Effector memory CD8-positive, alpha-beta T cell (primary cell): ENCODE measurements at regions not wholly inside any gene's neighbourhood (a gene's known extent, or its start where the extent isn't known, plus 50 kb on each side); places are given as distances from the start of the nearest gene placed in this dataset.

Experiments
- ATAC-seq: fragments of 150-1000 bp; cut with Tn5 transposase; replicated peaks from 2 replicates; pipeline ENCODE4 v1.10.0; 2021; ENCODE audit warnings: mild to moderate bottlenecking, moderate library complexity
- DNase-seq, 3 experiments: peaks; one replicate each; pipeline ENCODE4 v3.0.0; 2021
- H3K27ac Mint-ChIP-seq, 2 donors: one replicate each; pipeline ENCODE4 v1.8.0; 2022; ENCODE audit warnings: mild to moderate bottlenecking in 2 of 2, mixed read lengths in 2 of 2, moderate library complexity in 2 of 2
- H3K27me3 Mint-ChIP-seq, 2 donors: one replicate each; pipeline ENCODE4 v1.8.0; 2022; ENCODE audit warnings: mixed read lengths in 2 of 2
- H3K36me3 Mint-ChIP-seq: one replicate; pipeline ENCODE4 v1.8.0; 2022; ENCODE audit warnings: mild to moderate bottlenecking, moderate library complexity, mixed read lengths; ENCODE audit not compliant: insufficient read depth
- H3K4me1 Mint-ChIP-seq, 2 donors: one replicate each; pipeline ENCODE4 v1.8.0; 2022; ENCODE audit warnings: low read depth in 2 of 2, mixed read lengths in 2 of 2
- H3K4me3 Mint-ChIP-seq, 2 donors: one replicate each; pipeline ENCODE4 v1.8.0; 2022; ENCODE audit warnings: mild to moderate bottlenecking in 2 of 2, mixed read lengths in 2 of 2, moderate library complexity in 2 of 2
- H3K9me3 Mint-ChIP-seq, 2 donors: one replicate each; pipeline ENCODE4 v1.8.0; 2022; ENCODE audit warnings: mixed read lengths in 2 of 2

DNA sequence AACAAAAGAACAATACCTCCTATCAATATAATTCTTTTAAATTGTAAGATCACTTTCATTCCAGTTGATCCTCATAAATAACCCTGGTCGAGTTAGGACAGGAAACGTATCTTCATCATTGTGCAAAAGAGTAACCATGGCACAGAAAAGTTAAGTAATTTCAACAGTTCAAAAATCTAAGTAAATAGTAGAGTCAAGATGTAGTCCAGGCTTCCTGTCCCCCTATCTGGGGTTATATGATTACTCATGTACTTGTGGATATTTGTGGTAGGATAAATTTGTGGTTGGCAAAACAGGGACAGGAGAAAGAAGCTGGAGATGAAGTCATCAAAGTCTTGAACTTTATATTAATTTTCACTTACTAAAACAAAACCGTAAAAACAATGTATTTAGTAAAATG lies 772.6 kb downstream of the TSN start:
- no peak for DNase-seq
- ATAC-seq: no peak
- no peaks in the 10 kb centered on the region for H3K27me3 Mint-ChIP-seq
- H3K36me3 Mint-ChIP-seq: no peaks in the 10 kb centered on the region
- H3K9me3 Mint-ChIP-seq: peaks cover 21 to 26% of the 10 kb centered on the region in 2 donors
- H3K4me1 Mint-ChIP-seq: no peaks in the 10 kb centered on the region
- H3K27ac Mint-ChIP-seq: no peak overlapping the region
- no peak overlapping the region for H3K4me3 Mint-ChIP-seq

DNA sequence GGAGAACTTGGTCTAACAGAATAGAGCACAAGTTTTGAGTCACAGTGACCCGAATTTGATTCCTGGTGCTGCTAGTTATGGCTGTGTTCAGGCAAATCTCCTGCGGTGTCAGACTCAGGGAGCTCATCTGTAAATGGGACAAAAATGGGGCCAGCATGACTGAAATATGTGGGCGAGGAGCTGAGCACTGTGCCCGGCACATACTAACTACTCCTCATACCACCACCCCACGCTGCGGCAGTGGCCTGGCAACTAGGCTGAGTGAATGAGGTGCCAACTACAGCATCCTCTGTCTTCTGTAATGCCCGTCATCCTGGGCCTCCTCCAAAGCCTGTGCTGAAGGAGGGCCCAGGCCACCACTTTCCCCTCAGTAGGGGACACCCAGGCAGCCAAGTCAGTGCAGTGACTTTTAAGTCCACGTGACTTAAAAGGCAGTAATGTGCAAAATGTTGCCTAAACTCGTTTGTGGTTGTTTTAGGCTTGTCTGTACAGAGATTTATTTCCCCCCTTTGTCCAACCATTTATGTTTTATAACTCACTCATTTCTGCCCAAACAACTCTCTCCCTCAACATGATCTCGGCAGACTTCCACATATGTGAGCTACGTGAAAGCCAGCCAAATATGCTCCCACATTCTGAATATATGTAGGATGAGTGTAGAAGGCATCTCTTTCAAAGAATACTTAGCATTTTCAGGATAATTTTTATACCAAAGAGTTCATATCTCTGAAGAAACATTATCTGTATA lies 773.7 kb downstream of the TSN start:
- Mint-ChIP-seq H3K36me3 (no peaks in the 10 kb centered on the region), H3K4me1 (no peaks in the 10 kb centered on the region), H3K4me3 (no peak overlapping the region), H3K27me3 (no peaks in the 10 kb centered on the region), H3K9me3 (peaks cover 15 to 18% of the 10 kb centered on the region in 2 donors), H3K27ac (no peak overlapping the region)
- no peak for DNase-seq
- no peak for ATAC-seq

DNA sequence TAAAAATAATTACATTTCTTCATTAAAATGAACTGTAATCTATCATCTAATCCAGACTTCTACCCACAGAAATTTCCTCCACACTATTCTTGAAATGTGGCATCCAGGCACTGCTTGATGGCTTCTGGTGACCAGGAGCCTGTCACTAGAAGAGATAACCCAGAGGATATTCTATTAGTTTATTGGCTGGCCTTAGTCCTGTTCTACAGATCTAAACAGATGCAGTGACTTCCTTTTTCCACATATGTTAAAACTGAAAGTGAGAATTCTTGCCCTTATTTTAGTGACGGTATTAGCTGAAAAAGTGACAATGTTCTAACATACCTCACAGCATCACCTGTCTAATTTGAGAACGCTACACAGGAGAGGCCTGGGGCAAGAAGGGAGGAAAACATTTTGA lies 775.4 kb downstream of the TSN start:
- no peak for ATAC-seq
- Mint-ChIP-seq H3K36me3 (no peaks in the 10 kb centered on the region), H3K4me3 (no peak overlapping the region), H3K27me3 (no peaks in the 10 kb centered on the region), H3K9me3 (peaks cover 14 to 24% of the 10 kb centered on the region in 2 donors), H3K4me1 (no peaks in the 10 kb centered on the region), H3K27ac (no peak overlapping the region)
- no peak for DNase-seq

DNA sequence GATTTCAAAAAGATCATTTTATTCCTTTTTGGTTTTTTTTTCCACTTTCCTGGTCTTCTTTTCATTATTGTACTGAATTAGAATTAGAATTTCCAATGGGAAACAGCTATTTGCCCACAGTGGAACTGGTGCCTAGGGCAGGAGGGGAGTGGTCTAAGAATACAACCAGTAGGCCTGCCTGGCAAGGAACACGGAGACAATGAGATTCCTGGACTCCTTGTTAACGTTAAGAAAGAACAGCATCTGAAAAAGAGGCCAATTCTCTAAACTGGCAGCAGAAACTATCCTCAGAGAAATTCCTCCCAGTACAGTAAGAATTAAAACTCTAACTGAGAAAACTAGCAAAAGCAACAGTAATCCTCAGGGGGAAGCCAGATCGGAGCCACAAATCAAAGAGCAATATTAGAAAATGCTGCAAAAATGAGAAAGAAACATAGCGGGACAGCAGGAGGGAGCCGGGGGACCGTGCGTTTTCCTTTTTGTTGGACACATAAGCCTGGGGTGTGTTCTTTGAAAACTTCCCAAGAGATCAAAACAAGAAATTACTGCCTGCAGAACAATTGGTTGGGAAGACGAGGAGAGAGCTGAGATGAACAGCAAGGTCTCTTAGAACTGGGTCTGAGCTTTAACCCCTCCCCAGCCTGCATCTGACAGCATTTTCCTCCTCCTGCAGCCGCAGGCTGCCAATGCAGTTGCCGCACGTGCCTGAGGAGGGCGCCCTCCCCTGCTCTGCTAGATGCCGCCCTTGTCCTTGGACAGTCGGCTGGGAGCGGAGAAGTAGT lies 776.0 kb downstream of the TSN start:
- ATAC-seq (no peak), DNase-seq (no peak)
- Mint-ChIP-seq H3K27me3 (no peaks in the 10 kb centered on the region), H3K36me3 (no peaks in the 10 kb centered on the region), H3K9me3 (peaks cover 14 to 24% of the 10 kb centered on the region in 2 donors), H3K4me1 (no peaks in the 10 kb centered on the region), H3K4me3 (no peak overlapping the region), H3K27ac (no peak overlapping the region)

DNA sequence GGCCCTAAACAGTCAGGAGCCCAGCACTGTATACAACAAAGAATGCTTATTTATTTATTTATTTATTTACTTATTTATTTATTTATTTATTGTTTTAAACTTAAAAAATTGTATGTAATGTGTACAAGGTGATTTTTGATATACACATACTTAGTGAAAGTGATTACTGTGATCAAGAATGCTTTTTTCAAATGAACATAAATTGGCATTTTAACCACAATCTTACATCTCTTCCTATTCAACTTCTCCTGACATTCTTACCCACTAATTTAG lies 776.6 kb downstream of the TSN start:
- H3K27me3 Mint-ChIP-seq: no peaks in the 10 kb centered on the region
- DNase-seq (no peak), ATAC-seq (no peak)
- no peak overlapping the region for H3K27ac Mint-ChIP-seq
- H3K9me3 Mint-ChIP-seq: peaks cover 17 to 18% of the 10 kb centered on the region in 2 donors
- H3K36me3 Mint-ChIP-seq: no peaks in the 10 kb centered on the region
- no peaks in the 10 kb centered on the region for H3K4me1 Mint-ChIP-seq
- H3K4me3 Mint-ChIP-seq: no peak overlapping the region

DNA sequence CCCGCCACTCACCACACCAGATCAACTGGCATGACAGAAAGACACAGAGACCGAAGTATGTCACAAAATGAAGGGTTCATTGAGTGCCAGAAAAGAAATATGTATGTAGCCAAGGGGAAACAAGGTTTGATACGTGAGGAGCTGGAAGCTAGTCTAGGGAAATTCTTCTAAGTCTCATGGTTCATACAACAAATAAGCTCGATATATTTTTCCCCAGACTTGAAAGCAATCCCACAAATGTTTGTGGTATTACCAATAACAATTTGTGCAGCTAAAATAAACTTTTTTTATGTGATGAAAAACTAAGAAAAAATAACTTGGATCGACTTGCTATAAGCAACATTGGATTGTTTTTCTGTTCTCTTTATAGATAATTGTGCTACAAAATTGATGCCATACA lies 777.0 kb downstream of the TSN start:
- ATAC-seq (no peak), DNase-seq (no peak)
- H3K27me3 Mint-ChIP-seq: no peaks in the 10 kb centered on the region
- H3K4me1 Mint-ChIP-seq: no peaks in the 10 kb centered on the region
- H3K27ac Mint-ChIP-seq: no peak overlapping the region
- no peak overlapping the region for H3K4me3 Mint-ChIP-seq
- H3K9me3 Mint-ChIP-seq: peaks cover 16 to 17% of the 10 kb centered on the region in 2 donors
- no peaks in the 10 kb centered on the region for H3K36me3 Mint-ChIP-seq

DNA sequence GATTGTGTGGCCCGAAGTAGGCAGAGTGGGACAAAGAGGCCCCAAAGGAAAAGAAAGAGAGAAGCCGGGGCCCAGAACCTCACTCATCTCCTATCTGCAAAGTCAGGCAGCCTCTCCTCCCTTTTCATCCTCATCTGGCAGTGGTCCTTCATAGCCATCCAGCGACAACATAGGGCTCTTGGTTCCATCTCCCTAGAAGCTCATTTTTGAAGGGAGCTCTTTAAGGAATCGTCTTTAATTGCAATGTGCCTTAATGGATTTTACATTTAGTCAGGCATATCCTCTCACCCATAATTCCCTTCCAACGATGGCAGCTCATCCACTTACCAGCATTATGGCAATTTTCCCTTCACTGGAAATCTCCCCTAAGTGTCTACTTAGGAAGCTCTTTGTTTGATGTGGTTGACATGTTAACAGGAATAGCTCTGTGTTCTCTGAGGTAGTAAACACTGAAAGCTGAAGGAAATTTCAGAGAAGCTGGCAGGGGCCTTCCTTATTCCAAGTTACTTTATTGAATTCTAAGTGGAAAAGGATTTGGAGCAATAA lies 780.6 kb downstream of the TSN start:
- Mint-ChIP-seq H3K4me1 (no peaks in the 10 kb centered on the region), H3K9me3 (peaks cover 8 to 15% of the 10 kb centered on the region in 2 donors), H3K36me3 (no peaks in the 10 kb centered on the region), H3K27ac (no peak overlapping the region), H3K27me3 (no peaks in the 10 kb centered on the region), H3K4me3 (no peak overlapping the region)
- no peak for DNase-seq
- no peak for ATAC-seq

DNA sequence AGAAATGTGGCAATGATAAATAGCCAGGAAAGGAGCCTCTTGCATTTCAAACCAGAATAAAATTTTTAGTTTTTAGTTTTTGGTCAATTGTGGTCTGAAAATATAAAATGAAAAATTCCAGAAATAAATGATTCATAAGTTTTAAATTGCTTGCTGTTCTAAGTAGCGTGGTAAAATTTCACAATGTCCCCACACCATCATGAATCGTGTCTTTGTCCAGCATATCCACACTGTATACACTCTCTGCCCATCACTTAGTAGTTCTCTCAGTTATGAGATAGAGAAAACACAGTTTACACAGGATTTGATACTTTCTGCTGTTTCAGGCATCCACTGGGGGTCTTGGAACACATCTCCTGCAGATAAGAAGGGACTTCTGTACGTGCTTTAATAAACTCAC lies 783.9 kb downstream of the TSN start:
- DNase-seq (no peak), ATAC-seq (no peak)
- Mint-ChIP-seq H3K4me1 (no peaks in the 10 kb centered on the region), H3K27ac (no peak overlapping the region), H3K27me3 (no peaks in the 10 kb centered on the region), H3K4me3 (no peak overlapping the region), H3K9me3 (peaks cover 8 to 11% of the 10 kb centered on the region in 2 donors), H3K36me3 (no peaks in the 10 kb centered on the region)

DNA sequence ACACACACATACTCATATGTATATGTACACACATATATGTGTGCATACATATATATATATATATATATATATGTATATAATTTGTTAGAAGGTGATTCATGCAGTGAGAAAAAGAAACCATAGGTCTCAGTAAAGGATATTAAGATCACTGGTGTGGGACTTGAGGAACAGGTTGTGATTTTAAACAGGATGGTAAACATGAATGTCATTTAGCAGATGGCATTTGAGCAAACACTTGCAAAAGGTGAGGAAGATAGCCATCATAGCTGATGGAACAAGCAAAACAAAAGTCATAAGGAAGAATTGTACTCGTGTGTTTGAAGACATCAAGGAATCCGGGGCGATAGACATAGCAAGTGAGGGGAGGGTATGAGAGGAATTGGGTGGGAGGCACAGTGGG lies 784.5 kb downstream of the TSN start:
- no peak overlapping the region for H3K4me3 Mint-ChIP-seq
- no peaks in the 10 kb centered on the region for H3K4me1 Mint-ChIP-seq
- no peak for ATAC-seq
- H3K9me3 Mint-ChIP-seq: peaks cover 7 to 11% of the 10 kb centered on the region in 2 donors
- no peaks in the 10 kb centered on the region for H3K27me3 Mint-ChIP-seq
- no peak overlapping the region for H3K27ac Mint-ChIP-seq
- no peak for DNase-seq
- no peaks in the 10 kb centered on the region for H3K36me3 Mint-ChIP-seq

DNA sequence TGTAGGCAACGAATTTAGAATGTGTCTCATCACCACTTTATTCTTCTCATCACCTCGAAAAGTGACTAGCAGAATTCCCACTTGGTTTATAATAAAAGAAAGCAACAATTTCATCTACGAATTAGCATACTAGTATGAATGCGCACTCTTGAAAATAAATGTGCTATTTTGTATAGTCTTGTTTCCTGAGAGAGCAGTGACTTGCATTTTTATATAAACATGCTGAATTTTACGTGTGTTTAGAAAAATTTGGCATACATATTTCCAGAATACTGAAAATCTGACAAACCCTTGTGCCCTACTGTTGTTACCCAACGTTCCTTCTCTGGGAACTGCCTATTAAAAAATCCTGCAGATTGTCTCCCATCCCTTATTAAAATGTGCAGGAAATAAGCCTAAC lies 786.8 kb downstream of the TSN start:
- peaks cover 0 to 5% of the 10 kb centered on the region in 2 donors for H3K9me3 Mint-ChIP-seq
- H3K36me3 Mint-ChIP-seq: no peaks in the 10 kb centered on the region
- H3K27me3 Mint-ChIP-seq: no peaks in the 10 kb centered on the region
- DNase-seq (no peak), ATAC-seq (no peak)
- no peak overlapping the region for H3K27ac Mint-ChIP-seq
- no peak overlapping the region for H3K4me3 Mint-ChIP-seq
- no peaks in the 10 kb centered on the region for H3K4me1 Mint-ChIP-seq

DNA sequence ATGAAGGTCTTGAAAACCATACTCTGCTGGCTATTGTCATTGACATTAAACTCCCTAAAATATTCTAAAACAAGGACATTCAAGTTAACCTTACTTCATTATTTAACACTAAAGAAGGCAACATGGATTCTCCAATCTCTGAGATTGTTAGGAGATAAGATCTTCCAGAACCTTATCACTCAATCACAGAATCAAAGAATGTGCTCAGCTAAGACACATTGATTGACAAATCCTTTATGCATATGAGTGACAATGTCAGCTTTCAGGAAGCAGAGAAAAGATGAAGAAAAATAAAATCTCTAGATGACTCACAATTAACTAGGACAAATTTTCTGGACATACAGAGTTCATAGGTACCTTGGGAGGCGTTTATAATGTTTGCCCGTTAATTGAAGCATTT lies 787.2 kb downstream of the TSN start:
- Mint-ChIP-seq H3K27me3 (no peaks in the 10 kb centered on the region), H3K4me3 (no peak overlapping the region), H3K4me1 (no peaks in the 10 kb centered on the region), H3K27ac (no peak overlapping the region), H3K9me3 (peaks cover 0 to 5% of the 10 kb centered on the region in 2 donors), H3K36me3 (no peaks in the 10 kb centered on the region)
- ATAC-seq: no peak
- DNase-seq: no peak

DNA sequence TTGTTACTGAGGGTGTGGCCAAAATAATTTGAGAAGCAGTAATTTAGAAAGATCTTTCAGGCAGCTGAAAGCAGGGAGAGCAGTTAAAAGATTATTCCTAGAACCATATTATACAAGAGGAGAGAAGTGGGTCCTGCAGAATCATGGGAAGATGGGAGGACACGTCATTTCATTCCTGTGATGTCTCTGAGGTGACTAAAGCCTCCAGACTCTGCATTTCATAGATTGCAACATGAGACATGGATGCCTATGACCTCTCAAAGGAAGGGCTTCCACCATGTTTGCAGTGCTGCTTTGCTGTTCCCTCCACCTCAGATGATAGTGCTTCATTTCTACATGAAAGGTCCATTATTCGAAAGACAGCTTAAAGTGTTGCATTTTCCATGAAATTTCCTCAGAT lies 788.4 kb downstream of the TSN start:
- Mint-ChIP-seq H3K9me3 (peaks cover 6 to 7% of the 10 kb centered on the region in 2 donors), H3K27ac (no peak overlapping the region), H3K36me3 (no peaks in the 10 kb centered on the region), H3K4me1 (no peaks in the 10 kb centered on the region), H3K27me3 (no peaks in the 10 kb centered on the region), H3K4me3 (no peak overlapping the region)
- DNase-seq: no peak
- no peak for ATAC-seq

DNA sequence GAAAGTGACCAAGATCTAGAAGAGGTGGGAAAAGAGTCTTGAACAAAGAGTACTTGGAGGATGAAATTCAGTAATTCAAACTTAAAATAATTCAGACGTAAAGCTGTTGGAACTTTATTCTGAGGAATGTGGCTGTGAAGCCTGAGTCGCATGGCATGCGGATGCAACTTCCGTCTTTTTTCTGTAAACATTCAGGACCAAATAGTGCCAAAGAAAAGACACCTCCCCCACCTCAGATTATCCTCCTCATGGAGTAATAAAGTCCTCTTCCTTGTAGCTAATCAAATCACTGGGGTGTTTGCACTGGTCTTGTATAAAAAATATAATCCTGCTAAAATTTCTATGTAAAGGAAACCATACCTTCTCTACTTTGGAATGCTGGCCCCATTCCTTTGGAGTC lies 790.4 kb downstream of the TSN start:
- DNase-seq: no peak
- H3K36me3 Mint-ChIP-seq: no peaks in the 10 kb centered on the region
- no peak overlapping the region for H3K27ac Mint-ChIP-seq
- no peak overlapping the region for H3K4me3 Mint-ChIP-seq
- H3K27me3 Mint-ChIP-seq: no peaks in the 10 kb centered on the region
- ATAC-seq: no peak
- no peaks in the 10 kb centered on the region for H3K4me1 Mint-ChIP-seq
- peaks cover 12 to 21% of the 10 kb centered on the region in 2 donors for H3K9me3 Mint-ChIP-seq

DNA sequence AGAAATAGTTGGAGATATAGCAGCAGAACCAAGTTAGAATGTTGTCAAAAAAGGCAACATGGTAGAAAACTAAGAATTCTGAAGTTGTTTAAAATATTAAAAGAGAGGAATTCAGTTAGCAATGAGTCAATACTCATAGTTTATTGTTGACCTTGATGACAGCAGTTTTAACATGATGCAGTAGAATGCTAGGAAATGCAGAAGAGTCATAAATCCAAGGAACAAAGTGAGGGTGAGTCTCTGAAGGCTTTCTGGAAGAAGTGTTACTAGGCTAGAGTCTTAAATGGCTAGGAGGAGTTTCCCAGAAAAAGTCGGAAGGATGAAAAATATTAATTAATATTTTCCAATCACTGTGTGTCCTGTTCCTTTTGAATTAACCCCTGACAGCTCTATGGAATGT lies 807.3 kb downstream of the TSN start:
- no peak for DNase-seq
- no peak overlapping the region for H3K27ac Mint-ChIP-seq
- no peak for ATAC-seq
- no peaks in the 10 kb centered on the region for H3K36me3 Mint-ChIP-seq
- H3K27me3 Mint-ChIP-seq: no peaks in the 10 kb centered on the region
- H3K4me1 Mint-ChIP-seq: no peaks in the 10 kb centered on the region
- H3K4me3 Mint-ChIP-seq: no peak overlapping the region
- H3K9me3 Mint-ChIP-seq: no peaks in the 10 kb centered on the region
